HG03460 (cell line): ENCODE measurements at regions not wholly inside any gene's neighbourhood (a gene's known extent, or its start where the extent isn't known, plus 50 kb on each side); places are given as distances from the start of the nearest gene placed in this dataset.

Experiments used
- ATAC-seq: cut with Tn5 transposase; IDR thresholded peaks from one replicate; pipeline ENCODE4 v1.9.1; 2021; ENCODE audit not compliant: unreplicated experiment

DNA sequence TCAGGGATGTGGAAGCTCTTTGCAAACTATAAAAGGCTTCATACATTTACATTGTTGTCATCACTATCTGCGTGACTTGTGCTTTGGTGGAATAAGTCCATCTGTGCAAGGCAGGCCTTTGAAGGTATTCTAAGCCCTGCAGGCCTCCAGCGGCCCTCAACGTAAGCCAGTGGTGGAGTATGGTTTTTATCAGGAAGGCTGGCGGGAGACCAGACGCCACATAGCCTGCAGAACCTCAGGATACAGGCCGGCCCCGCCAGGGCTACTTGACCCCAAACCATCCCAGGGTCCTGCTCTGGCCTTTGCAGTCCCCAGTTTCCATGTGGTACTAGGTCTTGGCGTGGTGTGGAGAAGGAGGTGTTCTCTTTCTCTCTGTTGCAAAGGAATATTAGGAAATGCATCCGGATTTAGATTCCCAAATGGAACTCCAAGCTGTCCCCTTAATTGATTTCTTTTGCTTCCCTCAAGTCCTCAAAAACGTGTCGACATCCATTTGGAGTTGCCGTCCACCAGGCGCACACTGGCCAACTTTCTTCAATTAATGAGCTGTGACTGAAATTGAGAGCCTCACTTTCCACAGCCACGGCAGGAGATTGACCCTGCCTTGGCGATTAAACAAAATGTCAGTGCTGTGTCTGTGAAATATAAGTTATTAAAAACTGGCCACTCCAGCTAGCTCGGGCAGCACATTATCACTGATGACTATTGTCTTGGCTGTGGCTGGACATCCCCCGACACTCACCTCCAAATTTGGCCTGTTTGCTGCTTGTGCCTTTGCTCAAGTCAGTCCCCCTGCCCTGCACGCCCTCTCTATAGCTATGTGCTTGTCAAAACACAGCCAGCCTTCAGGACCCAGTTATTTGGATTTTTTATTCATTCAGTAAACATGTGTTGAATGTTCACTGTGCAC, 239.8 kb upstream of the TLE3 start:
- ATAC-seq: no peak

DNA sequence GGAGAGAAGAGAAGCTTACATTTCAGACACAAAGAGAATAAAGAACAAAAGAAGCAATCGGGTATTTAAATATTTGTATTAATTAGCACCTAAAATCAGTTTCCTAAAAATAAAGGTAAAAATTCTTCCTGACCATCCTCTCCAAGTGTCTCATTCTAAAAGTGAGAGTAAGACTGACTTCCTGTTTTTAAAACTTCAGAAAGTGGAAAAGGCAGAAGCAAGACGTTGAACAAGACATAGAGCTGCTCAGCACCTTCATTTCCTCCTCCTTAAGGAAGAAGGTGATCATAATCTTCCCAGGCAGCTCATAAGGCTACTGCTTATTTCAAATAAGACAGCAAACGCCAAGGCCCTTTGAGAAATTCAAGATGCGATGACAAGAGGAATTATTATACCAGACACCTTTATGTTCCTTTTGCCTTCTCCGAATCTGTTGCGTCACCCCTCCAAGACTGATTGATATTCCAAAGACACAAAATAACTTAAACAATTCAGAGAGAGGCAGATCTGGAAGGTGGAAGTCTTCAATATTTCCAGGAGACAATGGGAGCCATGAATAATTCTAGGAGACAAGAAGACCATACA, 238.8 kb upstream of the TLE3 start:
- no peak for ATAC-seq

DNA sequence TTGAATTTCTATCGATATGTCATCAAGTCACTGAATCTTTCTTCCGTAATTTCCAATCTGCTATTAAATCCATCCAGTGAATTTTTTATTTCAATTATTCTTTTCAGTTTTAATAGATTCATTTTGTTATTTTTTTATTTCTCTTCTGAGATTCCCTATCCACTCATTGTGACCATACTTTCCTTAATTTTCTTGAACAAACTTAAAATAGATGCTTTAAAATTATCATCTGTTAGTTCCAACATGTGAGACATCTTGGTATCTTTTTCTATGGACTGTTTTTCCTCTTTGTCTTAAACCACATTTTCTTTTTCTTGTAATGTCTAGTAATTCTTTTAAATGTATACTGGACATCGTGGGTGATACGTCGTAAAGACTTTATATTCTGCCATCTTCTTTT, 236.6 kb upstream of the TLE3 start:
- ATAC-seq: no peak

DNA sequence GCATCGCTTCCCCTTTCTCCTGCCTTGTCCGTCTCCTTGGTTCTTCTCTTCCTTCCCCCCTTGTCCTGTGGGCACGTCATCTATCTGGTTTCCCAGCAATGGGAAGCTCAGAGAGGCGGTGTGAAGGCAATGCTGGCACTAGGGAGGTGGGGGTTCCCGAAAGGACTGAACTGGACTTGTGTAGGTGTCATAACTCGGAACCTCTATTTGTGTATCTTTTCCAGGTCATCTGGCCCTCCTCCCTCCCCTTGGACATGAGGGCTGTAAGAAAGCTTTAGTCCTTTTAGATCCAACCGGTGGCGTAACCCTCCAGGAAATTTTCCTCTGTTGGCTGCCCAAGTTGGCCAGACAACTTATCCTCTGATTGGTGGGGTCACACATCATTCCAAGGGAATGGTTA, 231.5 kb upstream of the TLE3 start:
- ATAC-seq: no peak

DNA sequence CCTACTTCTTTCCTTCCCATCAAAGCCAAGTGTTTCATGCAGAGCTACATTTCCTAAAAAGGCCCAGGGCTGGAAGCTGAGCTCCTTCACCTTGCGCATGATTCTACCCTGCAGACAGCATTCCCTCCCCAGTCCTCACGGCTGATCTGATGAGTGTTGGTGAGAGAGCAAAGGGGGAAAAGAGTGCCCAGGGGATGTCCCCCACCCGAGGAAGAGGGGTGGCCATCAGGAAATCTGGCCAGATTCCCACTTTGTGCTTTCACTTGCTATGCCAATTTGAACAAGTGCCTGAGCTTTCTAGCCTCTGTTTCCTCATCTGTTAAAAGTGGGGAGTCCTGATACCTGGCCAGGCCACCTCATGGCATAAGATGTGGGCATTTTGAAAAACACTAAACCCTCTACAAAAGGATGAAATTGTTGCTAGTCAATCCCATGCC, 231.0 kb upstream of the TLE3 start:
- ATAC-seq: no peak

DNA sequence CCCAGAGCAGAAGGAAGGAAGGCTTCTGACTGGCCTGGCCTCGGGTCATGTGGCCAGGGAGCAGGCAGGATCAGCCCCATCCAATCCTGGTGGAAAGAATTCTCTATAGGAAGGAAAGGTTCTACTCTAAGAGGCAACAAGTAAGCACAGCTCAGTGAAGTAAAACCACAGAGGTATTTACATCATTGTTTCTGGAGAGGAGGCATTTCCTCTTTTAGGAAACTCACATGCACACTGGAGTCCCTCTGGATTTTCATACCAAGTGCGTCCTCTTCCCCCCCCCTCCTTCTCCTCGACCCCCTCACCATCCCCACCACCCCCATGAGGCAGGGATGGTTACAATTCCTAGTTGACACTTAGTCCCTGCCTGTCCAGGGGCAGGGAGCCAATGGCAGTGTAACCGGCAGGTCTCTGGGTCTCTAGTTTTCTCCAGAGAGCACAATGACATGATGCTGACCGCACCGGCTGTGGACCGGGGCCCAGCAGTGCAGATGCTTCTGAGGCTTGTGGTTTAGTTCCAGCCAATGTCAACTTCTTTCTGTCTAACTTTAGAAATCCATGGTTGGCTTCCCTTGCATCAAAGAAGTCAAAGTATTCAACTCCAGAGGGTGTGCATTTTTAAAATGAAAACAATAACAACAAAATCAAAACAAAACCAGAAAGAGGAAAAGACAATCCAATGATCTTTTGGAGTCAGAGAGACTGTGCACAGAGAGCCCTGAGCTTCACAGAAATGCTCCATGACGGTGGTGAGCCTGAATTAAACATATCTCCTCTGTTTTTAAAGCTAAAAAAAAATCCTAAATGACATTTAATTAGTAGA, 230.3 kb upstream of the TLE3 start:
- peak; percentile 64 for ATAC-seq

DNA sequence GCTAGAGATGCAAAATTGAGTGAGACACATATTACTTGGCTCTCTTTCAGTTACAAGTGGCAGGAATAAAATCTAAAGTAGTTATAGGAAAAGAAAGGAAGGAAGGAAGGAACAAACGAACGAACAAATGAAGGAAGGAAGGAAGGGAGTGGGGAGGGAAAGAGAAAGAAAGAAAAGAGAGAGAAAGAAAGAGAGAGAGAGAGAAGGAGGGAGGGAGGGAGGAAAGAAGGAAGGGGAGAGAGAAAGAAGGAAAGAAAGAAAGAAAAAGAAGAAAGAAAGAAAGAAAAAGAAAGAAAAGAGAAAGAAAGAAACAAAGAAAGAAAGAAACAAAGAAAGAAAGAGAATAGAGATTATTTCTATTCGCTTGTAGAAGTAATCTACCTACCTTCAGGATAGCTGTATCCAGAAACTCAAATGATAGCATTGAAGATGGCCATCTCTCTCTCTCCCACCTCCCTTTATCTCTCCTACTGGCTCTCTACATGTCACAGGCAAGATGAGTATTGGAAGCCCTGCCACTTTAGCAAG, 229.7 kb upstream of the TLE3 start:
- ATAC-seq: no peak

DNA sequence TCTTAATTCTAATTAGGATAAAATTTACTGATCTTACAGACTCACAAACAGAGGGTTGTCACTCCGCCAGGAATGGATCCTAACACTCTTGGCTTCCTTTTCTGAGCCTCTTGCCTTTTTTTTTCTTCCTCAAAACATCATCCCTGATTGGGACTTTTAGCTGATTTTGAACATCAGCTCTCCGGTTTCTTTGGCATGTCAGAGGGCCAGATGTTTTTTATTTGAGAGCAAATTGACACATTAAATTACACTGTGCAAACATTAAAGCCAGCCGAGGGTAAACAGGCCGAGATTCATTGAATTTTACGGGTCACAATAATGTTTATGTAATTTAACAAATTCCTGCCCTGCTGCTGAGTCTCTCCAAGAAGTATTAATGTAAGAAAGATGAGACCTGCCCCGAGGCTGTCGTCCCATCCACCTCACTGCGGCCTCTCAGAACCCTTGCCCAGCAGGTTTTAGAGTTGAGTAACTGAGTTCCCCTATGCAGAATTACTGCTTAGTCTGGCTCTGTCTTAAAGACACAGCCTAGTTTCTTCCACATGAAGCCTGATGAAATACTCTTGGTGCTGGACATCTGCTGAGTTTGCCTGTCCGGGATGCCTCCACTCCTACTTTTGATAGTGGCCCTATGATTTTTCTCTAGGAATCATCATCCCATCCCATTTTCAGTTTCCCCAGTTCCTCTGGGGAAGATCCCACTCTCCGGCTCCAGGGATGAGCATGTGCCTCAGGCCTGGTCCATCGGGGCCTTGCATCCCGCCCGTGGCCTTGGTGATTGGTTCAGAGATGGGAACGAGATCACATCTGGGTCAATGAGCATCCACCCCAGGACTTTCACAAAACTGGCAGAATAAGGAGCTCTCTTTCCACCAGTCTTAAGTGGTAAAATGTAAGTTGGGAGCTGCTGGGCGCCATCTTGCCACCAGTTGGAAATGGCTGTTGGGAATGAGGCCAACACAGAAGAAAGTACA, 226.6 kb upstream of the TLE3 start:
- ATAC-seq: no peak

DNA sequence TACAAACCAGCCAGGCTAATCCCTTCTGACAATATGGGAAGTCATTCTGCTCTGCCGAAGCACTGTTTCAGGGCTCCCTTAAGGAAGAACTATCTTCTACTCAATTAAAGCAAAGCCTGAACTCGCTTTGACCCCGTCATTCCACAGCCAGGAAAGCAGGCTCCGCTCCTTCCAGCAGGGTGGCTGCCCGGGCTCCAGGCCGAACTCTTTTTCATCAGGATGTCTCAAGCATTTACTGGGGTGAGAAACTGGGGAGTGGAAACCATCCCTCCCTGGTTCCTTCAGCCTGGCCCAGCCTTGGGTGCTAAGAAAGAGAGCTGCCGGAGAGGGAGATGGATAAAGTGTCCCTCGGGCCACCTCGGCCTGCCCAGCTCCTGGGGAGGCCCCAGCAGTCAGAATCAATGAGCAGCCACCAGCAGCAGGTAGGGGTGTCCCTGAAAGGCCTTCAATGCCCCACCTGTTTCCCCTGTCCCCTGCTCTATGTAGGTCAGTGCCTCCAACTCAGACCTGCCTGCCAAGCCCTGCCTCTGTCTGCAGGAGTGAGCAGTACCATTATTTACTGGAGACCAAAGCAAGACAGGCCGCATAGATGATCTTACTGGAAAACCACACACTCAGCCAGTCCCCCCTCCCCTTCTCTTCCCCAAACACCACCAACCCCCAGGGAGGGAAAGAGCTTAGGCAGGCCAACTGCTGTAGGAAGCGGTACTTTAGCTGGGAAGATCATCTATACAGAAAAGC, 225.6 kb upstream of the TLE3 start:
- no peak for ATAC-seq

DNA sequence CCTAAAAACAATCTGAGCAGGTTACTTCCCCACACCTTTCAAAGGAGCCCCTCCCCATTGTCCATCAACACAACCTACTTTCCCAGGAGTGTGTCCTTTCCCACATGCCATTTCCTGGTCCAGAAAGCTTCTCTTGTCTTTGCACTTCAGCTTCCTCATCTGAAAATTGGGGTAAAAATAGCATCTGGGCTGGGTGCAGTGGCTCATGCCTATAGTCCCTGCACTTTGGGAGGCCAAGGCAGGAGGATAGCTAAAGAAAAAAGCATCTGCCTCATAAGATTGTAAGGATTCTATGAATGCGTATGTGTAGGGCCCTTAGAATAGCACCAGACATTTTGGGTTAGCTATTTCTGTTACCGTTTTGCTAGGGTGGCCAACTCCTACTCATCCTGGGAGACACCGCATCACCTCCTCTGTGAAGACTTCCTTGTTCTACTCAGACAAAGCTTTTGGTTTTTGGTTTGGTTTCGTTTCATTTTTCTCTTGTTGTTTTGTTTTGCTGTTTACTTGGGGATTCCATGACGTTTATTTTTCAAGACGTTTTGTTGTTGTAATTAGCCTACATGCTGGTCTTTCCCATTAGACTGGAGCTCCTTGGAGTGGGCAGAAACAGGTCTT, 224.4 kb upstream of the TLE3 start:
- no peak for ATAC-seq

DNA sequence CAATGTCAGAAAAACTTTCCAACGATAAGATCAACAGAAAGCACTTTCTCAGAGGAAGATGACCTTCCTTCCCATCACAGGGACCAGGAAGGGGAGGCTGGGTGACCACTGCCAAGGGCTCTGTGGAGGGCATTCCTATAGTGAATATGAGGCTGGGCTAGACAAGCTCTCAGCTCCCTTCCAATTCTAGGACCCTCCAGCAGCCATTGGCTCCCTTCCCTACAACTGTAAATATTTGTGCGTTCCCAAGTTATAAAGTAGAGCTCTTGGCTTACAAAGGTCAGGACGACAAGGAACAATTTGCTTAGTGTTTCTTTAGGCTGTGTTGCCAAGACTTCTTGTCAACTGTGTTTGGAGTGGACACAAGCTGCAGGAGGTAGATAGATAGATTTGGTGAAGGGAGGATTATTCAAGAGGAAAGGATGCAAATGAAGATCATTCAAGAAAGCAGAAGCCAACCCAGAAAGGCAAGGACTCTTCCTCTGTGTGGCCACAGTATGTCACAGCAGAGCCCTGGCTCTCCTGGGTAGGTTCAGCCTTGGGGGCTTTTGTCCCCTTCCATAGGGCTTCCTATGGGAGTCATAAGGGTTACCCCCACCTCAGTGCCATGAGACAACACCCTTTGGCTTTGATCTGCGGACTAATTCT, 223.6 kb upstream of the TLE3 start:
- ATAC-seq: no peak

DNA sequence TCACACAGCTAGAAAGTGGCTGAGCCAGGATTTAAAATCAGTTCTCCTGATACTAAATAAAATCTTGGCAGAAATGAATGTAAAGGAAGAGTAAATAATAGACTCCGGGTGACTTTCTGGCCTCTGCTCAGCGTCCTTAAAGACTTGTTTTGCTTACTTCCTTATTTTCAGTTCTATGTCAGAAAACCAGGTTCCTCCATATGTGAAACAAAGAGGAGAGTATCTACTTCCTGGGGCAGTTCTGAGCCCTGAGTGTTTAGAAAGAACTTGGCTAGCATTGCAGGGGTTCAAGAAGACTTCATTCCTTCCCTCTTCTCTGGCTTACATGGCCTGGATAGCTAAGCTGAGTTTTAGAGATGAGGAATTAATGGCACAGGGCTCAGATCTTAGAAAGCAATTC, 222.8 kb upstream of the TLE3 start:
- ATAC-seq: no peak

DNA sequence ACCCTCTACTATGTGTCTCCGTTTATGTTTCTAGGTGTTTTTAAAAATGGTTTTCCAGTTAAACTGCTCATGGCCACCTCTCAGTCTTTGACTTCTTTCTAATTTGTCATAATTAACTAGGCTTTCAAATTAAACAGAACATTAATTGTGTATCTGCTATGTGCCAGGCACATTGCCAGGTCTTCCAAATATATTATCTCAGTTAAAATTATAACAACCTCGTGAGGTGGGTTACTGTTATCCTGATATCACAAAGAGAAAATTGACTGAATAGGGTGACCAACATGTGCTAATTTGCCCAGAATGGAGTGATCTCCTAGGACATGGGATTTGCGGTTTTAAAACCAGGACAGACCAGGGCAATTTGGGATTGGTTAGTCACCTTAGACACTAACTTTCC, 222.4 kb upstream of the TLE3 start:
- no peak for ATAC-seq

DNA sequence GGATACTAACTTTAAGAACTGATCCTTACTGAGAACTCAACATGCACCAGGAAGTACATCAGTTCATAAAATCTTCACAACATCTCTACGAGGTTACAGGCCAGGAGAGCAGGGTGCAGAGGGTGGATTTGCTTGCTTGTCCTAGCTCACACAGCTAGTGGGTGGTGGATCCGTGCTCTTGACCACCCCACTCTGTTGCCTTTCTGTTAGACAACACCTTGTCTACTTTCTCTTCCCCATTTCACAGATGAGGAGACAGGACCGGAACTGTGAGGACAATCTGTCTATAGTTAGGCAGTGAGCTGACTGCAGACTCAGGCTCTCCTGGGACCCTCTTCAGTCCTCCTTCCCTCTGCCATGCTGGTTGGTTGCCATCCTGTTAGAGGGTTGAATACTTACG, 221.7 kb upstream of the TLE3 start:
- ATAC-seq: peak; percentile 91

DNA sequence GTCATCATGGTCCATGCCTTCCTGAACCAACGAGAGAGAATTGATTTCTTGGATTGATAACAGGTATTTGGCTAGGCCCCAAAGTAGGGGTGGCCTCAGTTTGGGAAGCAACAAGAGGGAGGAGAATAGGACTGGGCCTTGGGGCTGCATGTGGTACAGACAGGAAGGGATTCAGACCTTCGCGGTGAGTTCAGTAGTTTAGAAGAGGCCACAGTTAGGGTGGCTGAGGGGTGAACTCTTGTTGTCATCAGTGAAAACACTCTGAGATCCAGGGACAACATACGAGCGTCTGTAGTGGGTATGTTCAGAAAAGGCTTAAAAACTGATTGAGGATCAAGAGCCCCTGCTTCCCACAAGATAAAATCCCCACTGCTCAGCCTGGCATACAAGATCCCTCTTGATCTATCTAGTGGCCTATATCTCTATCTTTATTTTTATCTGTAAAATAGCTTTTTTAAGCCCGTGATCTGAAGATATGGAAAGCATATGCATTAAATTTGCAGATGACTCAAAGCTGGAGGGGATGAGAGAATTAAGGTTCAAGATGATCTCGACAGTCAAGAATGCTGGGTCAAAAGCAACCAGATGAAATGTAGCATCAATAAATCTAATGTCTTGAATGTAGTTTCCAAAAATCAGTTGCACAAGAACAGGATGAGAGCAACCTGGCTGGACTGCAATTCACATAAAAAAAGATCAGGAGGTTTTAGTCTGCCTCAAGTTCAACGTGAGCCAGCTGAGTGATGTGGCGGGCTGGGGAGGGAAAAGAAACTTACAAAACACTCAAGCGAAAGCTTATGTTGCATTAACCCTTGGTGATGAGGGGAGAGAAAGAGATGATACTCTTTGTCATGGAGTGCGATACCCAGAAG, 221.1 kb upstream of the TLE3 start:
- ATAC-seq: peak; percentile 32

DNA sequence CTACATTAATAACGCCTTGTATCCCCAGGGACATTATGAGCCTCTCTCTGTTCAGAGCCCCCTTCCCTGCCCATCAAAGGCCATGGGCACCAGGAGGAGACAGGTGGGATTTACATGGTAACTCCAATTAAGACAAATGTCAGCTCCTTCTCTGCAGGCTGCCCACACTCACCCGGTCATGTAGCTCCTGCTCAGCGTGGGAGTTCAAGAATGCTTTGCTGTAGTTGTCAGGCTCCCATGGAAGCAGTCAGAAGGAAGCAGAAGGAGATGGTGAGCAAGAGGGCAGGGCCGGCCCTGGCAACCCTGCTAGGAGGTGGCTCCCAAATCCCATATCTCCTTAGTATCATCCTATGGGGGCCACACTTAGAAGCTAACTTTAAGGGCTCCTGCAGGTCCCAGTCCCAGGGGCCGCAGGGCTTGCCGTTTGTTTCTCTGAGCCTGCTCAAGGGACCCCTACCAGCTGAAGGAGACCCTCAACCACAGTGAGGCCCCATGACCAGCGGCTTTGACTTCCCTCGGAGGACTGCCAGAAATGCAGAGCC, 218.4 kb upstream of the TLE3 start:
- ATAC-seq: no peak

DNA sequence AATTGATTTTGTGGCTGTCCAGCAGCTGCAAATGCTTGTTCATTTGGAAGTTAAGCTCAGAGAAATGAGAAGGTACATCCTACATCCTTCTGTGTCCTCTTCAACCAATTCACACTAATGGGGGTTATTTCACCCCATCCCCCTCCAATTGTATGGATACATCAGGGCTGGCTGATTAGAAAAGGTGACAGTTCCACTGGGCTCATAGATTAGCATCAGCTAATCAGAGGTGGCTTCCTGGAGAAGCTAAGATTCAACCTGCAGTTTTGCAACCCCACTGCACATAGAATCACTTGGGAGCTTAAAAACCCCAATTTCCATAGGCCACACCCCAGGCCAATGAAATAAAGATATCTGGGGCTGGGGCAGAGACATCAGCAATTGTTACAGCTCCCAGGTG, 217.7 kb upstream of the TLE3 start:
- no peak for ATAC-seq
